HEK293 (cell line): ENCODE measurements at regions not wholly inside any gene's neighbourhood (a gene's known extent, or its start where the extent isn't known, plus 50 kb on each side); places are given as distances from the start of the nearest gene placed in this dataset.

Experiments
- KLF16 ChIP-seq: fragments of 450-650 bp; formaldehyde crosslinking; IDR thresholded peaks from 2 replicates; pipeline ENCODE4 v1.5.1; 2017; ENCODE audit warnings: missing biosample characterization, missing genetic modification characterization
- WT1 ChIP-seq: fragments of 450-650 bp; formaldehyde crosslinking; IDR thresholded peaks from 2 replicates; pipeline ENCODE4 v1.5.1; 2016; ENCODE audit warnings: missing biosample characterization, missing genetic modification characterization
- ZNF843 ChIP-seq: fragments of 450-650 bp; formaldehyde crosslinking; IDR thresholded peaks from 2 replicates; pipeline ENCODE4 v1.5.1; 2016; ENCODE audit warnings: missing biosample characterization, missing genetic modification characterization
- TF ChIP-seq, protein P1 (sequence below): fragments of 450-650 bp; formaldehyde crosslinking; IDR thresholded peaks from 2 replicates; pipeline ENCODE4 v1.5.1; 2017; ENCODE audit warnings: missing biosample characterization, missing genetic modification characterization
- TF ChIP-seq, protein P2 (sequence below): fragments of 450-650 bp; formaldehyde crosslinking; IDR thresholded peaks from 2 replicates; pipeline ENCODE4 v1.5.1; 2016; ENCODE audit warnings: missing biosample characterization, missing genetic modification characterization

DNA sequence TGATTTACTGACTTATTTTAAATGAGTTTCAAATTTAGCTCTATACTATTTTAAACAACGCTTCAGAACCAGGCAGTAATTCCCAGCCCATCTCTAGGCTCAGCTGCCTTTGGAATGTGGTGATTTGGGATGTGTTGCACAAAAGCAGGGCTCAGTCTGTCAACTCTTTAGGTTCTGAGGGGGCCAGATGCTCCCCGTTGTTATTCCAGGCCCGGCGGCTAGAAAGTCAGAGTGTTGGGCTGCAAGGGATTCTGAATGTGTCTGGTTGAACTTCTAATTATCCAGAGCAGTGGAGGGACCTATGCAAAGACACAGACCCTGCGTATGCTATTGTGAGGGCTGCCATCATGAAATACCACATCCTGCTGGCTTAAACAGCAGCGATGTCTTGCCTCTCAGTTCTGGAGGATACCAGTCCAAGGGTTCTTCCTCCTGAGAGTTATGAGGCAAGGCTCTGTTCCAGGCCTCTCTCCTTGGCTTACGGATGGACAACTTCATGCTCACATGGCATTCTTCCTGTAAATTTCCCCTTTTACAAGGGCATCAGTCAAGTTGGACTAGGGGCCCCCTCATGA, 123.2 kb upstream of the TRIM2 start:
- TF ChIP-seq KLF16 (tag by site-specific recombination) = no peak
- TF ChIP-seq, protein P1, sequence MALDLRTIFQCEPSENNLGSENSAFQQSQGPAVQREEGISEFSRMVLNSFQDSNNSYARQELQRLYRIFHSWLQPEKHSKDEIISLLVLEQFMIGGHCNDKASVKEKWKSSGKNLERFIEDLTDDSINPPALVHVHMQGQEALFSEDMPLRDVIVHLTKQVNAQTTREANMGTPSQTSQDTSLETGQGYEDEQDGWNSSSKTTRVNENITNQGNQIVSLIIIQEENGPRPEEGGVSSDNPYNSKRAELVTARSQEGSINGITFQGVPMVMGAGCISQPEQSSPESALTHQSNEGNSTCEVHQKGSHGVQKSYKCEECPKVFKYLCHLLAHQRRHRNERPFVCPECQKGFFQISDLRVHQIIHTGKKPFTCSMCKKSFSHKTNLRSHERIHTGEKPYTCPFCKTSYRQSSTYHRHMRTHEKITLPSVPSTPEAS = no peak
- no peak for TF ChIP-seq WT1 (tag by site-specific recombination)
- TF ChIP-seq, protein P2, sequence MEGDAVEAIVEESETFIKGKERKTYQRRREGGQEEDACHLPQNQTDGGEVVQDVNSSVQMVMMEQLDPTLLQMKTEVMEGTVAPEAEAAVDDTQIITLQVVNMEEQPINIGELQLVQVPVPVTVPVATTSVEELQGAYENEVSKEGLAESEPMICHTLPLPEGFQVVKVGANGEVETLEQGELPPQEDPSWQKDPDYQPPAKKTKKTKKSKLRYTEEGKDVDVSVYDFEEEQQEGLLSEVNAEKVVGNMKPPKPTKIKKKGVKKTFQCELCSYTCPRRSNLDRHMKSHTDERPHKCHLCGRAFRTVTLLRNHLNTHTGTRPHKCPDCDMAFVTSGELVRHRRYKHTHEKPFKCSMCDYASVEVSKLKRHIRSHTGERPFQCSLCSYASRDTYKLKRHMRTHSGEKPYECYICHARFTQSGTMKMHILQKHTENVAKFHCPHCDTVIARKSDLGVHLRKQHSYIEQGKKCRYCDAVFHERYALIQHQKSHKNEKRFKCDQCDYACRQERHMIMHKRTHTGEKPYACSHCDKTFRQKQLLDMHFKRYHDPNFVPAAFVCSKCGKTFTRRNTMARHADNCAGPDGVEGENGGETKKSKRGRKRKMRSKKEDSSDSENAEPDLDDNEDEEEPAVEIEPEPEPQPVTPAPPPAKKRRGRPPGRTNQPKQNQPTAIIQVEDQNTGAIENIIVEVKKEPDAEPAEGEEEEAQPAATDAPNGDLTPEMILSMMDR (tag by site-specific recombination) = no peak
- TF ChIP-seq ZNF843 (tag by site-specific recombination) = no peak
